Left ventricle myocardium inferior (tissue), 1 donor: ENCODE measurements at regions not wholly inside any gene's neighbourhood (a gene's known extent, or its start where the extent isn't known, plus 50 kb on each side); places are given as distances from the start of the nearest gene placed in this dataset.

Experiments used
- DNase-seq: peaks from one replicate; pipeline ENCODE4 v3.0.0-alpha.2; 2020
- H3K27ac ChIP-seq: fragments of 200-600 bp; replicated peaks from 2 replicates; pipeline ENCODE4 v1.8.0; 2021
- H3K27me3 ChIP-seq: fragments of 200-600 bp; 2 replicates; pipeline ENCODE4 v1.8.0; 2021; ENCODE audit warnings: low read depth
- H3K36me3 ChIP-seq: fragments of 200-600 bp; 2 replicates; pipeline ENCODE4 v1.8.0; 2021
- H3K4me1 ChIP-seq: fragments of 200-600 bp; 2 replicates; pipeline ENCODE4 v1.8.0; 2021
- H3K4me3 ChIP-seq: fragments of 200-600 bp; 2 replicates; pipeline ENCODE4 v1.8.0; 2021; ENCODE audit warnings: mild to moderate bottlenecking, moderate library complexity
- H3K9me3 ChIP-seq: fragments of 200-600 bp; replicated peaks from 2 replicates; pipeline ENCODE4 v1.8.0; 2021
- intact Hi-C: fragments of 100-400 bp; cut with micrococcal nuclease; formaldehyde crosslinking; loops from one replicate; pipeline ENCODE4 v1.11.0; 2022
- TF ChIP-seq, protein P1 (sequence below): fragments of 200-600 bp; IDR thresholded peaks from 2 replicates; pipeline ENCODE4 v1.8.0; 2021; ENCODE audit warnings: antibody characterized with exemption, mild to moderate bottlenecking, borderline replicate concordance
- donor health status: DM: no; HTN: yes; CAD: no; lungs with severe emphysema.

- H3K36me3 ChIP-seq = no peaks in the 10 kb centered on the region
- intact Hi-C loops = no loop called here
- DNase-seq = no peak
- no peak overlapping the region for H3K27ac ChIP-seq
- TF ChIP-seq, protein P1, sequence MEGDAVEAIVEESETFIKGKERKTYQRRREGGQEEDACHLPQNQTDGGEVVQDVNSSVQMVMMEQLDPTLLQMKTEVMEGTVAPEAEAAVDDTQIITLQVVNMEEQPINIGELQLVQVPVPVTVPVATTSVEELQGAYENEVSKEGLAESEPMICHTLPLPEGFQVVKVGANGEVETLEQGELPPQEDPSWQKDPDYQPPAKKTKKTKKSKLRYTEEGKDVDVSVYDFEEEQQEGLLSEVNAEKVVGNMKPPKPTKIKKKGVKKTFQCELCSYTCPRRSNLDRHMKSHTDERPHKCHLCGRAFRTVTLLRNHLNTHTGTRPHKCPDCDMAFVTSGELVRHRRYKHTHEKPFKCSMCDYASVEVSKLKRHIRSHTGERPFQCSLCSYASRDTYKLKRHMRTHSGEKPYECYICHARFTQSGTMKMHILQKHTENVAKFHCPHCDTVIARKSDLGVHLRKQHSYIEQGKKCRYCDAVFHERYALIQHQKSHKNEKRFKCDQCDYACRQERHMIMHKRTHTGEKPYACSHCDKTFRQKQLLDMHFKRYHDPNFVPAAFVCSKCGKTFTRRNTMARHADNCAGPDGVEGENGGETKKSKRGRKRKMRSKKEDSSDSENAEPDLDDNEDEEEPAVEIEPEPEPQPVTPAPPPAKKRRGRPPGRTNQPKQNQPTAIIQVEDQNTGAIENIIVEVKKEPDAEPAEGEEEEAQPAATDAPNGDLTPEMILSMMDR = no peak
- no peak overlapping the region for H3K4me3 ChIP-seq
- H3K9me3 ChIP-seq = no peaks in the 10 kb centered on the region
- no peaks in the 10 kb centered on the region for H3K4me1 ChIP-seq
- H3K27me3 ChIP-seq = no peaks in the 10 kb centered on the region
These were observed 271.5 kb upstream of the FAM241A start for GRCh38 chr4:111873801-111874200.

GRCh38 chr4:111879539-111879938 lies 265.7 kb upstream of the FAM241A start:
- Histone ChIP-seq H3K27ac (no peak overlapping the region), H3K4me3 (no peak overlapping the region), H3K4me1 (no peaks in the 10 kb centered on the region), H3K27me3 (no peaks in the 10 kb centered on the region), H3K36me3 (no peaks in the 10 kb centered on the region), H3K9me3 (no peaks in the 10 kb centered on the region)
- TF ChIP-seq, protein P1 = no peak
- intact Hi-C loops = no loop called here
- DNase-seq = no peak

- Histone ChIP-seq H3K4me3 (no peak overlapping the region), H3K4me1 (no peaks in the 10 kb centered on the region), H3K27ac (no peak overlapping the region), H3K27me3 (no peaks in the 10 kb centered on the region), H3K36me3 (no peaks in the 10 kb centered on the region), H3K9me3 (no peaks in the 10 kb centered on the region)
- TF ChIP-seq, protein P1 = no peak
- no peak for DNase-seq
- intact Hi-C loops = no loop called here
These were observed 265.1 kb upstream of the FAM241A start for GRCh38 chr4:111880116-111880515.

GRCh38 chr4:111883557-111883999 lies 261.7 kb upstream of the FAM241A start:
- intact Hi-C loops = no loop called here
- no peaks in the 10 kb centered on the region for H3K4me1 ChIP-seq
- H3K9me3 ChIP-seq = peaks cover 1% of the 10 kb centered on the region
- no peaks in the 10 kb centered on the region for H3K27me3 ChIP-seq
- DNase-seq = no peak
- no peak overlapping the region for H3K4me3 ChIP-seq
- no peak overlapping the region for H3K27ac ChIP-seq
- TF ChIP-seq, protein P1 = no peak
- H3K36me3 ChIP-seq = no peaks in the 10 kb centered on the region

- intact Hi-C loops = no loop called here
- DNase-seq = no peak
These were observed 254.8 kb upstream of the FAM241A start for GRCh38 chr4:111890412-111890811.

More at GRCh38 chr4:111890412-111890811, 254.8 kb upstream of the FAM241A start:
- H3K27me3 ChIP-seq = no peaks in the 10 kb centered on the region
- H3K9me3 ChIP-seq = peaks cover 21% of the 10 kb centered on the region
- no peak overlapping the region for H3K27ac ChIP-seq
- no peaks in the 10 kb centered on the region for H3K36me3 ChIP-seq
- no peak overlapping the region for H3K4me3 ChIP-seq
- H3K4me1 ChIP-seq = no peaks in the 10 kb centered on the region
- TF ChIP-seq, protein P1 = no peak
